NCI-H146 treated with DMSO at 0.1 percent for 48 hours (cell line): ENCODE measurements at regions not wholly inside any gene's neighbourhood (a gene's known extent, or its start where the extent isn't known, plus 50 kb on each side); places are given as distances from the start of the nearest gene placed in this dataset.

Source experiments
- DNase-seq: peaks from one replicate; lab custom pipeline; 2025; ENCODE audit not compliant: unreplicated experiment; lab: John Stamatoyannopoulos, UW

DNA sequence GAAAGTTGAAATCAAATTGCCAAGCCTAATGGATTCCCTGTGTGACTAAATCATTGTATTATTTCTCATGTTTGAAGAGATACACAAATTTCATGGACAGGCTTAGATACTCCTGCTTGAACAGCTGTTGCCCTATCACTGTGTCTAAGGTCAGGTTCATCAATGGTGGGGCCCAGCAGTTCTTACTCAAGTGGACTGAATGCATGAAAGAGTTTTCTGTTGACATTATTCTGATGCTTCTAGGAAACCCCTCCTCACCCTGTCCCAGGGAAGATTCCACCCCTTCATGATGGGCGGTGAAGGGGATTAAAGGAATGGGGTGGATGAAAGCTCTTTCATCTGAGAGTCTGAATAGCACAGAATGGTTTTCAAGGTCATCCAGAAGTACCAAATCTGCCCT, 148.8 kb downstream of the INO80D start:
- no peak for DNase-seq

DNA sequence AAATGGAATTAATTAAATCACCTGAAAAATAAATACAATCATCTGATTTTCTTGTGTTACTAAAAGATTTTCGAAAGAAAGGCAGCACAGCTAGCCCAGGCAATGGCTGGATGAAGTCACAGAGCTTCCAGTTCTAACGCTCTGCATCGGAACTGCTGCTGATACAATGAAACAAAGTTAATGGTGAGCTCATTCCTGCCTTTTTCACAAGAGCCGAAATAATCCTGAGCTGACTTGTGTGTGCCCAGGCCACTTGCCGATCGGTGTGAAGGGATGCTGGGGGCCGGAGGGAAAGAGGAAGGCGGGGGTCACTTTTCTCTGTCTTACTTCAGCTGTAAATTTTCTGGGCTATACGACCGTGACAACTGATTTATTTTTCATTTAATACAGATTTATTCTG, 149.5 kb downstream of the INO80D start:
- no peak for DNase-seq

DNA sequence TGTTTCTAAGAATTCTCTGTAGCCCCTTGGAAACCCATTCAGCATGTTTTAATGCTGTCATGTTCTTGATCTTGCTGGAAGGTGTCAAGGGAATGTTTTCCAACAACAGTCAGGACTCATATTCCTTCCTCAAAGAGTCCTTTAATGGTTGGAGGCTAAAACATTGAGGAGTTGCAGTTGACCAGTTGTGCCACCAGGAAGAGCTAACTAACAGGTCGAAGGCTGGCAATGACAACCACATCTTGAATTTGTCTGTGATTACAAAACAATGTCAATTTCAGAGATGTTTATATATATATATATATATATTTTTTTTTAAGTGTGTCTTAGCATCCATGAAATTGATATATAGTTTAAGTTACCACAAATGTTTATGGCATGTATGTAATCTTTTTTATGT, 151.5 kb downstream of the INO80D start:
- no peak for DNase-seq

DNA sequence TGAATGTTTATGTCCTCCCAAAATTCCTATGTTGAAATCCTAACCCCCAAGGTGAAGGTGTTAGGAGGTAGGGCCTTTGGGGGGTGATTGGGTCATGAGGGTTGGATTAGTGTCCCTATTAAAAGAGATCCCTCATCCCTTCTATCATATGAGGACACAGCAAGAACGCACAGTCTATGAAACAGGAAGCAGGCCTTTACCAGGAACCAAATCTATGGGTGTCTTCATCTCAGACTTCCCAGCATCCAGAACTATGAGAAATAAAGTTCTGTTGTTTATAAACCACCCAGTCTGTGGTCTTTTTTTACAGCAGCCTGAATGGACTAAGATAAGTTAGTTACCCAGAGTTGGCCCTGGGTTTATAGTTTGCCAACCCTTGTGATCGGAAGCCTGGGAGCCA, 153.1 kb downstream of the INO80D start:
- DNase-seq, result no peak

DNA sequence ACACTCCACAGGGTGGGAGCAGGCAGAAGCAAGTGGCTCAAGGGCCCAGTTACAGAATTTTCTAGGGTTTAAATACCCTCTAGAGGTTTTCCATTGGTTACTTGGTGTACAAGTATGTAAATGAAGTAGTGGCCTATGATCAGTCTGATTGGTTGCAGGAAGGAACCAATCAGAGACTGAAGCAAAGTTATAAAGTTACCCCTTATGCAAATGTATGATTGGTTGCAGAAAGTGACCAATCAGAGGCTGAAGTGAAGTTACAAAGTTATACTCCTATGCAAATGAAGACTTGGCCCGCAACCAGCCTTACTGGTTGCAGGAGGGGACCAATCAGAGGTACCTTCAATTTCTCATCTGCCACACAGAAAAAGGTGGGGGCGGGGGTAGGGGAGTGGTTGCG, 154.6 kb downstream of the INO80D start:
- DNase-seq, result no peak

DNA sequence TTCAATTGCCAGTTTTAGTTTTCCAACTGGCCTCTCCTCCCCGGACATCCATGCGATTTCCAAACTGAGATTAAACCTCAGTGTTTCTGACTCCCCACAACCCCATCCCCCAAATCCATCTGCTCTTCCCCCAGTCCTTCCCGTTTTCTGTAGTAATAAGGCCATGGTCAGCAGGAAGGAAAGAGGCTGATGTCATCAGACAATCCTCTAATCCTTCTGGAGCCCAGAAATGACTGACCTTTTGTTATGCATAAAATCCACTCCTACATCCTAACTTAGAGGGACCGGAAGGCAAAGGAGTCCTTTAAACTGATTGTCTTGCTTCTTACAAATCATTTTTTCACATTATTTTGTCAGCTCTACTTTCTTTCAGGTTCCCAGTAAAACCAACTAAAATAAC, 155.8 kb downstream of the INO80D start:
- no peak for DNase-seq

DNA sequence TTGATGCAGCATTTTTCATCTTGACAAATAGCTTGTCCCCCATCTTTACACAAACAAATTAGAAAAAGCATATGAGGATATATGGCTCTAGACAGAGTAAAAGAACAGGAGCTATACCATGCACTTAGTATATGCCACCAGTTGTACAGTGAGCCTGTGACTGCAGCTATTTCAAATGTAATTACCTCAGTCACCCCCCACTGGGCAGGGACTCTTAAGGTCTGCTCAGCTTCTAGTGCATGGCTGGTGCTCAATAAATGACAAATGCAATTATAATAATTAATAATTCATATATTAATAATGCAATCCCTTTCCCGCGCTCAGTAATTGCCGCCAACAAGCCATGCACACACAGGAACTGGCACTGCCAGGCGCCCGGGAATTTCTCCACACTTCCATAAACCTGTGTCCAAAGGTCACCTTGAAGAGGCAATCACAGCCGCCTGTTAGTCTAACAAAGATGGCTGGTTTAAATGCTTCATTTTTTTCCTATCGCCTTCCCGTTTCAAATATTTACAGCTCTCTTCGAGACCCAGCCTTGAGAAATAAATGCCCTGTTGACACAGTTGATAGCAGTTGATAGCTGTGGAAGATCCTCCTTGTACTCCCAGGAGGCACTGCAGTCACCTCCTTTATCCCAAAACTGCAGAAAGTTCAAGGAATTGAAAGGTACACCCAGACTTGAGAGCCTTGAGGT, 156.6 kb downstream of the INO80D start:
- no peak for DNase-seq

DNA sequence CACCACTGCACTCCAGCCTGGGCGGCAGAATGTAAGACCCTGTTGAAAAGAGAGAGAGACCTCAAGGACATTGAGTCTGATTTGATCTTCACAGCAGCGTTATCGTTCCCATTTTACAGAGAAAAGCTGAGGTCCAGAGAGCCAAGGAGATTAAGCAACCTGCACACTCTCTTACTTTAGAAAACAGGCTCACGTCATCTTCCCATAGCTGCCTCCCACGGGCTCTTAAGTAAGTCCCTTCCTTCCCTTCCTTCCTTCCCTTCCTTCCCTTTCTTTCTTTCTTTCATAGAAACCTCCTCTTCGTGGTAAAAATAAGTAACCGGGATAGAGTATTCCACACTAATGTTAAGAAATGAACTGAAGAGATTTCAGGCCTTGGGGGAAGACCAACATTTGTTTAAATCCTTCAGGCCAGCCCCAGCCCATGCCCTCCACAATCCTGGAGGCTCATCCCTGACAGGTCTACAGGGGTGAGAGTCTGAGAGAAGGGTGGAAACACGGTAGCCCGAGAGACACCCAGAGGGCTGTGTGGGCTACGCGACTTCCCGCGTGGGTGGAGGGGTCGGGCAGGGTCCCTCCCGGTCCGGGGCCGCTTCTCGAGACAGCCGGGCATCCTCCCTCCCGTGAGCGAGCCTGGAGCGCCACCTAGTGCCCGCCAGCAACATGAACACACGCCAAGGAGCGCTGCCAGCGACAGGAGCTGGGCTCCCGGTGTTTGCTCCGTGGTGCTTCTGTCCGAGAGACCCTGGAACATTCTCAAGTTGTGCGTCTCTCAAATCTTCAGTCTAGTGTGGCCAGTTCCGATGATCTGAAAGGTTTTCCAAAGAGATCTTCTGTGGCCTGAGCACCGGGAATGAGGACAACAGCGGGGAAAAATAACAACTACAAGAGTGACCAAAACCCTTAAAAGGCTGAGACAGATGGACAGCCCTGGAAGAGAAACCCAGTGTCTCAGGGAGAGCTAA, 160.3 kb downstream of the INO80D start:
- DNase-seq, result peak; percentile 19

DNA sequence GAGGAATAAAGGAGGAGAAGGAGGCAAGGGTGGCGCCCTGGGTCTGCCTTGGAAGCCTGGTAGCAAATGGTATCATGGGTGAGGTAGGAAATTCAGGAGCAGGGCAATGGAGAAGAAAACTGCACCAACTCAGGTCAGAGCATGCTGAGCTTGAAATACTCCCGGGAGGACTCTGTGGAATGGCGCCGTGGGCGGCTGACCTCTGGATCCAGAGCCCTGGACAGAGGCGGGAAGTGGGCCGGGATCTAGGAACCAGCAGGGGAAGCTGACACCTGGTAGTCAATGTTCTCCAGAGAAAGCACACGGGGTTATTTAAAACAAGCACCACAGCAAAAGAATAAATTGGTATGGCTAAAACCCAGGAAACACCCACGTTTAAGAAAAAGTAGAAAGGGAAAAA, 161.3 kb downstream of the INO80D start:
- DNase-seq, result no peak

DNA sequence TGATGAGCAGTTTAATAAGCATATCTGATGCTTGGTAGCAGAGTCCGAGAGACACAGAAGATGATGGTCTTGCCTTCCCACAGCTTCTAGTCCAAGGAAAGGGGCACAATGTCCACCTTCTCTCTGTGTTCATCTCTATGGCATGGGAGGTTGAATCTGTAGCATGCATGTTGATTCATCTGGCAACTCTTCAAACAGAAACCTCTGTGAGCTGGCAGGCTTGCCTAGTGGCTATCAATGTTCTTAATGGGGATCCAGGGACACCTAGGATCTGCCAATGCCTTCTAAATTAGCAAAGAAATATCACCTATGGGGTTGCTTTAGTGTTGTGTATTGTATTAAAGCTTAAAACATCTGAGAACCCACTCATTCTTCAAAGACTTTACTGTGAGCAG, 170.8 kb downstream of the INO80D start:
- DNase-seq, result no peak

DNA sequence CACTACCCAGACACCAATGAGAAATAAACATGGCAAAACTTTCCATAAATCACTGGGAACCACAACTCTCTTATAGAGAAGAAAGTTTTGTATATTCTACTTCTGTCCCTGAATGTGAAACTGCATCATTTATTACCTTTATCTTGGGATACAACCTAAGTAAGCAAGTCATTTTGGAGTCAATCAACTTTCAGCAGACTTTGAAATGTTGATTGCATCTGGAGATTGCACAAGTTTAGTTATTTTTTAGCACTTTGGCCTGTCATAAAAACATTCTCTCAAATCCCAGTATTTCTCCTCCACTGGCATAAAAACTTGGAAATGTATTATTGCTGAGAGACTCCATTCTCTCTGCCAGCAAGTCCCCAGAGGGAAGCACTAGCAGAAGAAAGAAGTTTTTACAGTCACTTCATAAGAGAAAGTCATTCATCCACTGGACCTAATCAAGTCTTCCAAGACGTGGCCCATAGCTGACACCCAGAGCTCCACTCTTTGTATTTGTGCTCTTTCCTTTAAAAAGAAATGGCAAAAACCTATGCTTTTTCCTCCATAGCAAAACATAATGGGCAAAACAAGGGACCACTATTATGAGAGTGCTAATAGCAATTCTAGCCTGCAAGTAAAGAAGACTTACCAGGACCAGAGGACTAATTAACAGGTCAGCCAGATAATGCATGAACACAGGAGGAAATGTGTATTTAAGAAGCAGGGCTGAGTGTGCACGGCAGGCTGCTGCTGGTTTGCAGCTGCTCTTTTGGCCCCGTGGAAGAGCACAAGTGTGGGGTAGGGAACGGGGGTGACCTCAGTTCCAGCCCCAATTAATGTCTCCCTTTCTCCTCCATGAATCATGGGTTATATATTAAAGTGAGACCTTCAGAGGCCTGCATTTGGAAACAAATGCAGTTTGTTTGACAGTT, 171.5 kb downstream of the INO80D start:
- DNase-seq, result peak; percentile 54

DNA sequence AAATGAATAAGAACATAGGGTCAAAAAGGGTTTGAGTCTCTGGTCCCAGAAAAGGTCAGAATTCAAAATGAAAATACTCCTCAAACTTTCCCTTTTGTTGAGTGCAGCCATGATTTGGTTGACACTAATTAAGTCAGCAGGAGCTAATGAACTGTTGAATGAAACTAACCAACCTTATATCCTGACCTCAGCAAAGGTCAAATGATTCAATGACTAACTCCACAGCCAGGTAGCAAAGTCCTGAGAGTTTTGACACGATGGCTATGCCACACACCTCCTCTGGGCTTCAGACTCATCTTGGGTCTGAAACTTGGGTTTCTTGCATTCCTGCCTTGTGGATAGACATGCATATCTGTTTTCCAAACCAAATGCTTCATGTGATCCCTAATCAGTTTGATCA, 172.3 kb downstream of the INO80D start:
- no peak for DNase-seq

DNA sequence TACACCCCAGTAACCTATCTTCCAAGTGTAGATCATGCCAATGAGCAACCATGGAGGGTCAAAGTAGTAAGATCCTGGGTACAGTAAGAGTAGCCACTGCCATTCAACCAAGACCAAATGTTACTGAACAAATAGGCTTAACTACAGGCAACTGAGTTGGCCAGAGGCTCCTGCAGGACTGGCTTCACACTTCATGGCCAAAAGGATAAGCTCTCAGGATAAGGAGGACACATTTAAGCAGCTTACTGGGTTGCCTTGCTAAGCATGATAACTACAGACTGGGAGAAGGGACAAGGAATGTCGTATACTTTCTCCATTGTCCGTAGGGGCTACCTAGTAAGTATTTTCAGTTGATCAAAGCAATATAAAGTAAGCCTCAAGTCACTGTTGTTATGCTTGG, 174.7 kb downstream of the INO80D start:
- DNase-seq, result no peak

DNA sequence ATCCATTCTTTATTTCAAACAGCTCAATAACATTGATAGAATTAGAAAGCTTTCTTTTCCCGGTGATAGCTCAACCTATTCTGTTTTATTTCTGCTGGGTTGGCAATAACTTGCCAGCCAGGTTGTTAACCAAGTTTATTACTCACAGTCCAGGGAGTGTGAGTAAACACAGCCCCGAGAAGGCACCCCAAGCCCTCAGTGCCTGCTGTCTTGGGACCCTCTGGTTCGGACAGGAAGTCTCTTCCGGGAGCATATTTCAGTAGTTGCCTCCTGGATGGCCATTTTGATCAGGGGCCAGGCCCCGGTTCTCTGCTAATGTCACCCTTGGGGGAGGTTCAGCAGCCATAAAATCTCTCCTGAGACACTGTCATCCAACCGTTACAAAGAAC, 176.8 kb downstream of the INO80D start:
- no peak for DNase-seq

DNA sequence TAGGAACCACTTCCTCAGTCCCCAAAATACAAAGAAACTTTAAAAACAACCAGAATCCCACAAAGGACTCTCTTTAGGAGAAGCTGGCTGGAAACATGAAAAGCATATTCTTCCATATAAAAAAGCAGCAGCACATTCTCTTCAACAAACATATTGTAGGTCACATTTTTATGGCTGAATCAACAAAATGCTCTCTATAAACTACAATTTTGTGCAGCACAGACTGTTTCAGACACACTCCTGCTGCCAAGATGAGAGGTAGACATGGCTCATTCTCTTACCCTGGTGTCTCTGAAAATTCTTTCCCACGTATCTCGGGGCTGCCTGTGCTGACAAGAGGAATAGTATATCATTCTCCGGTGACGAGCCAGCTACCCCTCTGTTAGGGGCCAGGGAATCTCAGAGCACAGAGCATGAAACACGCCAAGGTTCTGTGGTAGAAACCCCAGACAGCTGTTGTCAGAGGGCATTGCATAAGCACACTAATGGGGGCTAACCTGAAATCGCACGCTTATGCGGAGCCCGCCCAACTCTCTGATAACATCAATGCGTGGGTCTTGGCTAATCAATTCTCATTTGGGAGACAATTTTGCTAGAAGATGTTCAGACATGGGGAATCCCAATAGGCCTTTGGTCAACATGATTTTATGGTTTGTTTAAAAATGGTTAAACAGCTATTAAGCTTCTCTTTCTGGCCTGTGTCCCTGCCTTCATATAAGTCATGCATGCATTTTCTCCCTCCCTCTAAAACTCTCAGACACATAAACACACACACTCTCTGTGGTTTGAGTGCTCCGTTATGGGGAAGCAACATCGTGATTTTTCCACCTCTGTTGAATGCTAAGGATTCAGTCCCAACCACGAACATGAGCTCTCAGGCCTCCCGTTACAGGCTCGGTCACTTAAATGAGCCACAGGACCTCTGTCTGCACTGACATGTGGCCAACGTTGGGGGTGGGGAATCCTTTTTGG, 177.5 kb downstream of the INO80D start:
- no peak for DNase-seq

DNA sequence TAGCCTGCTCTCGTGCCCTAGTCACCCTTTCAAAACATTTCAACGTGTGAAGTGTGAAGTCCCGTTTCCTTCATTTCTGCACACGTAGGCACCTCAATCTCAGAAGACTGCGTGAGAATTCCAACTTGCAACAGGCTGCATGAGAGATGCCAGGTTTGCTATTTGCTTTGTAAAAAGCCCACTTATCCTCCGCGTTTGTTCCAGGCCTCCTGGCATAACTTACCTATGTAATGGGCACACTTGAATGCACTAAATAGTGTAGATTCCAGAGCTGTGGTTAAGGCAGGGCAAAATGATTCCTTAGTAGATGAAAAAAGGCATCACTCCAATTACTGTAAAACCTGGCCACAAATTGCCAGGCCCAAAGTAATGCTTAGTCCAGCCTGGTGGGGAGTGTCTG, 179.6 kb downstream of the INO80D start:
- no peak for DNase-seq

DNA sequence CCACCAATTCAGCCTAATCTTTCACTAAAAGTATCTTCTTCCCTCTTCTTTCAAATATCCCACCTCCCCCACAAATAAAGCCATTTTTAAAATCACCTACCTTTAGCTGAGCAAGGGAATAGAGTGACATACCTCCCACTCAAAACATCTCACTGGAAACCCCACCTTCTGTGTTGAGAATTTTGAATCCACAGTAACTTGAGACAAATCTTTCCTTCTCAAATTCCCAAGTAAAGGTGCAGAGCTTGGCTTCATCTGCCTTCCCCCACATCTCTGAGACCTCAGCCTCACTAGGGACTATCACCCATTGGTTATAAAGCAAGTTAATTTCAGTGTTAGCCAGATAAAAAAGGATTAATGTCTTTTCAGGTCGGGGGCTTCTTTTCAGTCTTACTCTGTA, 180.4 kb downstream of the INO80D start:
- DNase-seq, result no peak

DNA sequence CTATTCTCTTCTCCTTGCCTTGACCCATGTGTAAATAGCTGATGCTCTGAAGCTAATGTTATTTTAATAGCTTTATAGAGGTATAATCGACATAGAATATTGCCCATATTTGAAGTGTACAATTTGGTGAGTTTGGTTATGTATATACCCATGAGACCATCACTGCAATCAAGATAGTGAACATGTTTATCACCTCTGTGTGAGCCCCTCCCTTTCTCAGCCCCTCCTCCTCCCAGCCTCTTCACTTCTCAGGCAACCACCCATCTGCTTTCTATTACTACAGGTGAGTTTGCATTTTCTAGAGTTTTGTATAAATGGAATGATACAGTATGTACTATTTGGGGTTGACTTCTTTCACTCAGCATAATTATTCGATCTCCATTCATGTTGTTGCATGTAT, 181.1 kb downstream of the INO80D start:
- no peak for DNase-seq

DNA sequence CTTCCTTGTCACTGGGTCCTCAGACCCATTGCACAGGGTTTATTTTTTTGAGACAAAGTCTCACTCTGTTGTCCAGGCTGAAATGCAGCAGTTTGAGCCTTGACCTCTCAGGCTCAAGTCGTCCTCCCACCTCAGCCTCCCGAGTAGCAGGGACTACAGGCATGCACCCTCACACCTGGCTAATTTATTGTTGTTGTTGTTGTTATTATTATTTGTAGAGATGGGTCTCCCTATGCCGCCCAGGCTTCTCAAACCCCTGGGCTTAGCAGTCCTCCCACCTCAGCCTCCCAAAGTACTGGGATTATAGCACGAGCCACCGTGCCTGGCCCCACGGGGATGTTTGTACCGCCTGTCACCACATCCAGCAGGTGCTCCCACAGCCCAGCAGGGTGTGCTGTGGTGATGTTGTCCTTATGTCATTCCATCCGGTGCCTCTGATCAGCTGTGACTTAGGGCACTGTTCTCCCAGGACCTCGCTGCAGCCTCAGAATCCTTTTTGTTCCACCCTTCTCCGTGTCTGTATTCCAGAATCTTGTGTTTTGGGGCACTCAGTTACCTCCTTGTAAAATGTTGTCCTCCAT, 182.3 kb downstream of the INO80D start:
- DNase-seq, result no peak

DNA sequence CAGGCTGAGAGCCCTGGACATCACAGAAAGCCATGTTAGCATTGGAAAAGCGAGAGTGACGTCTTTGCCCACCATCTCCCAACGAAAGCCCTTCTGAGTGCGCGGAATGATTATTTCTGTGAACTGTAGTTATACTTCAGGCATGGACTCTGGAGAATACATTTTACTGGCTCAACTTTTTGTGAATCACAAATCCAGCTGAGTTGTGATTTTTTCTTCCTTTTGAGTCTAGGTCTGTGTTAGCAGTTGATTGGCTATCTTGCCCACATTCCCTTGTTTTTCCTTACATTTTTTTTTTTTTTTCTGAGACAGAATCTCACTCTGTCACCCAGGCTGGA, 183.1 kb downstream of the INO80D start:
- no peak for DNase-seq
